ENCODE measurements at regions not wholly inside any gene's neighbourhood (a gene's known extent, or its start where the extent isn't known, plus 50 kb on each side); places are given as distances from the start of the nearest gene placed in this dataset.

- BruUV-seq (replicated peaks) = no TSS peak
- FAIRE-seq (no peak), DNase-seq (ENCODE audit: extremely low read depth in 1 of 4, low spot score in 3 of 4) (no peak), ATAC-seq (no peak)
- intact Hi-C loops (cut with micrococcal nuclease) (no loop called here), in situ Hi-C loops (cut with MboI) (no loop called here)
- POLR2A ChIA-PET = no interaction called here
- 4% methylated on average over 2 of the region's 2 CpGs for WGBS (ENCODE audit: insufficient coverage, low coverage, missing lambda C conversion rate)
- Histone ChIP-seq H3K36me3 (ENCODE audit: control insufficient read depth, insufficient read depth, low read length) (no peaks in the 10 kb centered on the region), H3K79me2 (ENCODE audit: control insufficient read depth, insufficient read depth, low read length) (no peaks in the 10 kb centered on the region), H3K9ac (ENCODE audit: insufficient read depth in 1 of 2, low read depth in 2 of 2, low read length in 2 of 2) (no peak overlapping the region), H3K4me1 (replicated peaks in 1 of 2; ENCODE audit: control insufficient read depth in 2 of 2, insufficient read depth in 2 of 2, low read length in 2 of 2) (no peaks in the 10 kb centered on the region), H3K9me1 (ENCODE audit: control insufficient read depth, insufficient read depth, low read length) (no peaks in the 10 kb centered on the region), H3K27me3 (ENCODE audit: control insufficient read depth in 2 of 2, insufficient read depth in 2 of 2, low read length in 2 of 2) (no peaks in the 10 kb centered on the region), H3K27ac (ENCODE audit: extremely low read depth, low read depth, low read length) (no peak overlapping the region), H3K4me2 (ENCODE audit: insufficient read depth, low read length) (no peak overlapping the region), H2AFZ (ENCODE audit: low read depth, low read length) (no peak overlapping the region), H3K9me3 (replicated peaks; ENCODE audit: control insufficient read depth, insufficient read depth, low read depth, low read length) (no peaks in the 10 kb centered on the region), H4K20me1 (replicated peaks; ENCODE audit: control insufficient read depth, insufficient read depth, low read length) (no peaks in the 10 kb centered on the region), H3K4me3 (no peak overlapping the region)
- no peak for TF ChIP-seq STAT5B (CRISPR knock-in tag; IDR thresholded peaks at IDR 0.05)
- TF ChIP-seq MTF1 (CRISPR knock-in tag; IDR thresholded peaks at IDR 0.05; ENCODE audit: borderline replicate concordance) = no peak
- TF ChIP-seq BCOR (IDR thresholded peaks at IDR 0.05) = no peak
- no peak for TF ChIP-seq FOXP4 (CRISPR knock-in tag; IDR thresholded peaks at IDR 0.05; ENCODE audit: borderline replicate concordance)
- TF ChIP-seq THAP12 (CRISPR knock-in tag; IDR thresholded peaks at IDR 0.05) = no peak
- no peak for TF ChIP-seq SRSF9 (IDR thresholded peaks at IDR 0.05; ENCODE audit: borderline replicate concordance, low read depth, low read length)
- CTCF ChIA-PET (ENCODE audit: low intra/inter-chr PET ratio) = no interaction called here
Measured at GRCh38 chr2:185384822-185385560, 353.6 kb upstream of the FSIP2 start.
